HuH-7 (cell line): ENCODE measurements at regions not wholly inside any gene's neighbourhood (a gene's known extent, or its start where the extent isn't known, plus 50 kb on each side); places are given as distances from the start of the nearest gene placed in this dataset.

ENCODE experiments used
- DNase-seq: peaks from one replicate; pipeline ENCODE4 v3.0.0; 2011; ENCODE audit warnings: low spot score

- DNase-seq, result no peak
Measured at GRCh38 chr13:103788061-103788652, 721.9 kb upstream of the SLC10A2 start.

GRCh38 chr13:103772576-103772975 lies 706.4 kb upstream of the SLC10A2 start:
- DNase-seq, result peak; percentile 1

- DNase-seq, result no peak
Measured at GRCh38 chr13:103762523-103762922, 696.3 kb upstream of the SLC10A2 start.

GRCh38 chr13:103759361-103759760 lies 693.1 kb upstream of the SLC10A2 start:
- DNase-seq, result no peak

- no peak for DNase-seq
Measured at GRCh38 chr13:103758222-103758621, 692.0 kb upstream of the SLC10A2 start.

- DNase-seq, result no peak
Measured at GRCh38 chr13:103757361-103757760, 691.1 kb upstream of the SLC10A2 start.

GRCh38 chr13:103754783-103755182 lies 688.6 kb upstream of the SLC10A2 start:
- no peak for DNase-seq

- DNase-seq, result no peak
Measured at GRCh38 chr13:103734837-103735236, 668.6 kb upstream of the SLC10A2 start.

- DNase-seq, result no peak
Measured at GRCh38 chr13:103731959-103732358, 665.7 kb upstream of the SLC10A2 start.

- no peak for DNase-seq
Measured at GRCh38 chr13:103730407-103730806, 664.2 kb upstream of the SLC10A2 start.

- DNase-seq, result no peak
Measured at GRCh38 chr13:103726808-103727207, 660.6 kb upstream of the SLC10A2 start.

GRCh38 chr13:103716718-103717117 lies 650.5 kb upstream of the SLC10A2 start:
- DNase-seq, result no peak

GRCh38 chr13:103715335-103715734 lies 649.1 kb upstream of the SLC10A2 start:
- no peak for DNase-seq

GRCh38 chr13:103703246-103703645 lies 637.0 kb upstream of the SLC10A2 start:
- no peak for DNase-seq

GRCh38 chr13:103698000-103698399 lies 631.8 kb upstream of the SLC10A2 start:
- no peak for DNase-seq

GRCh38 chr13:103695320-103695719 lies 629.1 kb upstream of the SLC10A2 start:
- DNase-seq, result no peak

- no peak for DNase-seq
Measured at GRCh38 chr13:103694471-103694870, 628.3 kb upstream of the SLC10A2 start.

GRCh38 chr13:103694033-103694432 lies 627.8 kb upstream of the SLC10A2 start:
- no peak for DNase-seq

- DNase-seq, result no peak
Measured at GRCh38 chr13:103692442-103692841, 626.2 kb upstream of the SLC10A2 start.

GRCh38 chr13:103676329-103676728 lies 610.1 kb upstream of the SLC10A2 start:
- no peak for DNase-seq

GRCh38 chr13:103671547-103671946 lies 605.3 kb upstream of the SLC10A2 start:
- DNase-seq, result no peak

- no peak for DNase-seq
Measured at GRCh38 chr13:103663996-103664395, 597.8 kb upstream of the SLC10A2 start.

GRCh38 chr13:103656311-103656710 lies 590.1 kb upstream of the SLC10A2 start:
- no peak for DNase-seq

GRCh38 chr13:103640606-103641005 lies 574.4 kb upstream of the SLC10A2 start:
- DNase-seq, result no peak

- DNase-seq, result no peak
Measured at GRCh38 chr13:103639326-103639725, 573.1 kb upstream of the SLC10A2 start.
